ENCODE measurements at regions not wholly inside any gene's neighbourhood (a gene's known extent, or its start where the extent isn't known, plus 50 kb on each side); places are given as distances from the start of the nearest gene placed in this dataset.

- Histone ChIP-seq H3K4me1 (ENCODE audit: insufficient read depth, low read length) (no peaks in the 10 kb centered on the region), H3K36me3 (ENCODE audit: insufficient read depth, low read length) (no peaks in the 10 kb centered on the region), H3K27ac (ENCODE audit: low read length) (no peak overlapping the region), H3K4me2 (ENCODE audit: insufficient read depth, low read length) (no peak overlapping the region), H3K9me3 (ENCODE audit: insufficient read depth, low read length, severe bottlenecking) (no peaks in the 10 kb centered on the region), H3K9ac (ENCODE audit: low read depth, low read length) (no peak overlapping the region), H3K27me3 (ENCODE audit: insufficient read depth, low read length, poor library complexity) (no peaks in the 10 kb centered on the region), H4K20me1 (ENCODE audit: insufficient read depth, low read length) (no peaks in the 10 kb centered on the region), H2AFZ (ENCODE audit: low read depth, low read length) (no peak overlapping the region), H3K79me2 (ENCODE audit: insufficient read depth, low read length) (no peaks in the 10 kb centered on the region), H3K4me3 (ENCODE audit: low read depth in 1 of 2, low read length in 2 of 2) (no peak overlapping the region)
- no peak for TF ChIP-seq EZH2 (IDR thresholded peaks at IDR 0.05; ENCODE audit: borderline replicate concordance, low read depth, low read length, severe bottlenecking)
- no peak for TF ChIP-seq CTCF (IDR thresholded peaks at IDR 0.05; ENCODE audit: borderline replicate concordance, extremely low read depth, low read length, poor library complexity, severe bottlenecking)
- DNase-seq (no peak), ATAC-seq (ENCODE audit: insufficient read depth, low read depth) (no peak)
Measured at GRCh38 chr20:17077030-17077429, 149.8 kb upstream of the PCSK2 start.

- ATAC-seq (ENCODE audit: insufficient read depth, low read depth) (peak; percentile 52; the same call in 1 of the 3 replicates), DNase-seq (peak; percentile 33)
- no peak overlapping the region for H3K4me2 ChIP-seq (ENCODE audit: insufficient read depth, low read length)
- H3K79me2 ChIP-seq (ENCODE audit: insufficient read depth, low read length), result no peaks in the 10 kb centered on the region
- no peaks in the 10 kb centered on the region for H3K27me3 ChIP-seq (ENCODE audit: insufficient read depth, low read length, poor library complexity)
- TF ChIP-seq CTCF (IDR thresholded peaks at IDR 0.05; ENCODE audit: borderline replicate concordance, extremely low read depth, low read length, poor library complexity, severe bottlenecking) (peak; percentile 8), EZH2 (IDR thresholded peaks at IDR 0.05; ENCODE audit: borderline replicate concordance, low read depth, low read length, severe bottlenecking) (no peak)
- H3K27ac ChIP-seq (ENCODE audit: low read length), result no peak overlapping the region
- H3K9ac ChIP-seq (ENCODE audit: low read depth, low read length), result no peak overlapping the region
- H2AFZ ChIP-seq (ENCODE audit: low read depth, low read length), result no peak overlapping the region
- H3K36me3 ChIP-seq (ENCODE audit: insufficient read depth, low read length), result no peaks in the 10 kb centered on the region
- H3K4me3 ChIP-seq (ENCODE audit: low read depth in 1 of 2, low read length in 2 of 2), result no peak overlapping the region
- H3K4me1 ChIP-seq (ENCODE audit: insufficient read depth, low read length), result no peaks in the 10 kb centered on the region
- no peaks in the 10 kb centered on the region for H4K20me1 ChIP-seq (ENCODE audit: insufficient read depth, low read length)
- H3K9me3 ChIP-seq (ENCODE audit: insufficient read depth, low read length, severe bottlenecking), result no peaks in the 10 kb centered on the region
Measured at GRCh38 chr20:17083738-17084137, 143.1 kb upstream of the PCSK2 start.

DNA sequence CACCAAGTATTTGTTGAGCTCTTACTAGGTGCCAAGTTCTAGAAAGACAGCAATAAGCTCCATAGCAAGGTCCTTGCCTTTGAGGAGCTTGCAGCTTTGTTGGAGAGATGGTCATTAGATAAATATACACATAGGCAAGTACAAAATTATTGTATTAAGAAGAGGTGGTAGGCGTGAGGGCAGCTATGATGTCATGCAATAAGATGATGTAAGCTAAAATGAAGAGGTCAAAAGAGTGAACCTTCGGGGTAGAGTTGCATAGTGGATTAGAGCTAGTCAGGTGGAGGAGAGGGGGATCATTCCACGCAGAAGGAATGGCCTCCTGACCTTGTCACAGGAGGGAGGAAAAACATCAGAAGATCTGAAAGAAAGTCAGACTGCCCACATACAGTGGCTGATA is 141.9 kb upstream of the PCSK2 start:
- Histone ChIP-seq H2AFZ (ENCODE audit: low read depth, low read length) (no peak overlapping the region), H3K79me2 (ENCODE audit: insufficient read depth, low read length) (no peaks in the 10 kb centered on the region), H3K4me3 (ENCODE audit: low read depth in 1 of 2, low read length in 2 of 2) (no peak overlapping the region), H3K36me3 (ENCODE audit: insufficient read depth, low read length) (no peaks in the 10 kb centered on the region), H3K4me1 (ENCODE audit: insufficient read depth, low read length) (no peaks in the 10 kb centered on the region), H3K27ac (ENCODE audit: low read length) (no peak overlapping the region), H3K9ac (ENCODE audit: low read depth, low read length) (no peak overlapping the region), H3K27me3 (ENCODE audit: insufficient read depth, low read length, poor library complexity) (no peaks in the 10 kb centered on the region), H3K4me2 (ENCODE audit: insufficient read depth, low read length) (no peak overlapping the region), H3K9me3 (ENCODE audit: insufficient read depth, low read length, severe bottlenecking) (no peaks in the 10 kb centered on the region), H4K20me1 (ENCODE audit: insufficient read depth, low read length) (no peaks in the 10 kb centered on the region)
- DNase-seq (no peak), ATAC-seq (ENCODE audit: insufficient read depth, low read depth) (no peak)
- TF ChIP-seq EZH2 (IDR thresholded peaks at IDR 0.05; ENCODE audit: borderline replicate concordance, low read depth, low read length, severe bottlenecking), result no peak
- no peak for TF ChIP-seq CTCF (IDR thresholded peaks at IDR 0.05; ENCODE audit: borderline replicate concordance, extremely low read depth, low read length, poor library complexity, severe bottlenecking)

DNA sequence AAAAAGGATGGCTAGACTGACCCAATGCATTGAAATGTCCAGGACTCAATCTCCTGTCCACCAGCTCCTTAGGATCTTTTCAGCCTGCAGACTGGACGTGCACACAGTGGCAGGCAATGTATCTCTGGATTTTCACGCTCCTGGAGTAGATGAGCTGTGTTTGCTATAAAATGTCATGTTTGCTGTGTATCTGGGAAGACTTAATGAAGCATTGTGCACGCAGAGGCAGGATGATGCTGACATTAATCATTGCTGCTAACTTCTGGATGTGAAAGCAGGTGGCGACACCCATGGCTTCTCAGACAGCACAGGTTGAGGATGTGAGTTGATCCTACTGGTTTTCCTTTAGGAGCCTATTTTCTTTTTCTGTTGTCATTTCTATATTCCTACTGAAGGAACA is 133.1 kb upstream of the PCSK2 start:
- Histone ChIP-seq H3K36me3 (ENCODE audit: insufficient read depth, low read length) (no peaks in the 10 kb centered on the region), H4K20me1 (ENCODE audit: insufficient read depth, low read length) (no peaks in the 10 kb centered on the region), H3K27ac (ENCODE audit: low read length) (no peak overlapping the region), H3K27me3 (ENCODE audit: insufficient read depth, low read length, poor library complexity) (no peaks in the 10 kb centered on the region), H3K4me3 (ENCODE audit: low read depth in 1 of 2, low read length in 2 of 2) (no peak overlapping the region), H2AFZ (ENCODE audit: low read depth, low read length) (no peak overlapping the region), H3K79me2 (ENCODE audit: insufficient read depth, low read length) (no peaks in the 10 kb centered on the region), H3K4me1 (ENCODE audit: insufficient read depth, low read length) (no peaks in the 10 kb centered on the region), H3K4me2 (ENCODE audit: insufficient read depth, low read length) (no peak overlapping the region), H3K9me3 (ENCODE audit: insufficient read depth, low read length, severe bottlenecking) (no peaks in the 10 kb centered on the region), H3K9ac (ENCODE audit: low read depth, low read length) (no peak overlapping the region)
- ATAC-seq (ENCODE audit: insufficient read depth, low read depth), result no peak
- no peak for DNase-seq
- no peak for TF ChIP-seq EZH2 (IDR thresholded peaks at IDR 0.05; ENCODE audit: borderline replicate concordance, low read depth, low read length, severe bottlenecking)
- TF ChIP-seq CTCF (IDR thresholded peaks at IDR 0.05; ENCODE audit: borderline replicate concordance, extremely low read depth, low read length, poor library complexity, severe bottlenecking), result no peak

Measured in DND-41 (cell line).